VCaP (cell line): ENCODE measurements at regions not wholly inside any gene's neighbourhood (a gene's known extent, or its start where the extent isn't known, plus 50 kb on each side); places are given as distances from the start of the nearest gene placed in this dataset.

Experiments
- H3K27ac ChIP-seq: fragments of 450-650 bp; 2 replicates; pipeline ENCODE4 v1.5.1; 2017
- CTCF ChIP-seq: fragments of 450-650 bp; conservative IDR thresholded peaks from 2 replicates; pipeline ENCODE4 v1.5.1; 2017; ENCODE audit warnings: mild to moderate bottlenecking, moderate library complexity

GRCh38 chr7:22945584-22945983 lies 68.3 kb downstream of the HYCC1 start:
- no peak overlapping the region for H3K27ac ChIP-seq
- TF ChIP-seq CTCF, result no peak

GRCh38 chr7:22944510-22944909 lies 69.4 kb downstream of the HYCC1 start:
- H3K27ac ChIP-seq, result no peak overlapping the region
- TF ChIP-seq CTCF, result no peak

- TF ChIP-seq CTCF, result no peak
- no peak overlapping the region for H3K27ac ChIP-seq
Observed at GRCh38 chr7:22944022-22944421, 69.9 kb downstream of the HYCC1 start.

- TF ChIP-seq CTCF, result no peak
- H3K27ac ChIP-seq, result no peak overlapping the region
Observed at GRCh38 chr7:22942191-22942590, 71.7 kb downstream of the HYCC1 start.

GRCh38 chr7:22939842-22940241 lies 74.1 kb downstream of the HYCC1 start:
- no peak for TF ChIP-seq CTCF
- no peak overlapping the region for H3K27ac ChIP-seq

GRCh38 chr7:22937946-22938345 lies 76.0 kb downstream of the HYCC1 start:
- no peak overlapping the region for H3K27ac ChIP-seq
- no peak for TF ChIP-seq CTCF

GRCh38 chr7:22936246-22936645 lies 77.7 kb downstream of the HYCC1 start:
- H3K27ac ChIP-seq, result no peak overlapping the region
- TF ChIP-seq CTCF, result no peak

GRCh38 chr7:22935269-22935668 lies 78.7 kb downstream of the HYCC1 start:
- TF ChIP-seq CTCF, result no peak
- no peak overlapping the region for H3K27ac ChIP-seq
